ENCODE measurements at regions not wholly inside any gene's neighbourhood (a gene's known extent, or its start where the extent isn't known, plus 50 kb on each side); places are given as distances from the start of the nearest gene placed in this dataset.
"Not testable (repeated sequence)": the region's sequence is repeated elsewhere in the genome, so short reads cannot be mapped to it uniquely, and the experiment has no call there.

- TF ChIP-seq, protein P1, sequence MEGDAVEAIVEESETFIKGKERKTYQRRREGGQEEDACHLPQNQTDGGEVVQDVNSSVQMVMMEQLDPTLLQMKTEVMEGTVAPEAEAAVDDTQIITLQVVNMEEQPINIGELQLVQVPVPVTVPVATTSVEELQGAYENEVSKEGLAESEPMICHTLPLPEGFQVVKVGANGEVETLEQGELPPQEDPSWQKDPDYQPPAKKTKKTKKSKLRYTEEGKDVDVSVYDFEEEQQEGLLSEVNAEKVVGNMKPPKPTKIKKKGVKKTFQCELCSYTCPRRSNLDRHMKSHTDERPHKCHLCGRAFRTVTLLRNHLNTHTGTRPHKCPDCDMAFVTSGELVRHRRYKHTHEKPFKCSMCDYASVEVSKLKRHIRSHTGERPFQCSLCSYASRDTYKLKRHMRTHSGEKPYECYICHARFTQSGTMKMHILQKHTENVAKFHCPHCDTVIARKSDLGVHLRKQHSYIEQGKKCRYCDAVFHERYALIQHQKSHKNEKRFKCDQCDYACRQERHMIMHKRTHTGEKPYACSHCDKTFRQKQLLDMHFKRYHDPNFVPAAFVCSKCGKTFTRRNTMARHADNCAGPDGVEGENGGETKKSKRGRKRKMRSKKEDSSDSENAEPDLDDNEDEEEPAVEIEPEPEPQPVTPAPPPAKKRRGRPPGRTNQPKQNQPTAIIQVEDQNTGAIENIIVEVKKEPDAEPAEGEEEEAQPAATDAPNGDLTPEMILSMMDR (IDR thresholded peaks at IDR 0.05; ENCODE audit: insufficient read depth, low read depth, low read length, missing control alignments) = no peak
- DNase-seq (ENCODE audit: low read depth) = no peak
- no peak overlapping the region for H3K4me3 ChIP-seq (ENCODE audit: low read depth, low read length)
Observed at GRCh38 chr4:189235599-189235998, 705.1 kb upstream of the FRG1 start.

- not testable (repeated sequence) for DNase-seq (ENCODE audit: low read depth); H3K4me3 ChIP-seq (ENCODE audit: low read depth, low read length)
Observed at GRCh38 chr4:189236321-189236720, 704.4 kb upstream of the FRG1 start.

DNA sequence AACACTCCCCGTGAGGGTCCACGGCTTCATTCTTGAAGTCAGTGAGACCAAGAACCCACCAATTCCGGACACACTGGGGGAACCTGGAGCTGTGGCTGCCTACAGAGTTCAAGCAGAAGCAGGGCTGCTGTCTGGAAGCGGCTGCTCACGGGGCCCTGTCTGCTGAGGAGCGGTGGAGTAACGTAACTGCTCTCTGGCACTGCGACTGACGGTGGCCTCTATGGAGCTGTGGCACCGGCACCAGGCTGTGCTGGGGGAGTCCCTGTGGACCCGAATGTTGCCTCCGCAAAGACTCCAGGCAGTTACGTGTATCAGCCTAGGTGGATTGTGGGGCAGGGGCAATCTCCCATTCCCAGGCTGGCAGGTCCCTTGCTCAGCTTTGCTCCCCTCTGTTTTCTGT, 703.3 kb upstream of the FRG1 start:
- TF ChIP-seq, protein P1 (IDR thresholded peaks at IDR 0.05; ENCODE audit: insufficient read depth, low read depth, low read length, missing control alignments) = no peak
- DNase-seq (ENCODE audit: low read depth) = no peak

DNA sequence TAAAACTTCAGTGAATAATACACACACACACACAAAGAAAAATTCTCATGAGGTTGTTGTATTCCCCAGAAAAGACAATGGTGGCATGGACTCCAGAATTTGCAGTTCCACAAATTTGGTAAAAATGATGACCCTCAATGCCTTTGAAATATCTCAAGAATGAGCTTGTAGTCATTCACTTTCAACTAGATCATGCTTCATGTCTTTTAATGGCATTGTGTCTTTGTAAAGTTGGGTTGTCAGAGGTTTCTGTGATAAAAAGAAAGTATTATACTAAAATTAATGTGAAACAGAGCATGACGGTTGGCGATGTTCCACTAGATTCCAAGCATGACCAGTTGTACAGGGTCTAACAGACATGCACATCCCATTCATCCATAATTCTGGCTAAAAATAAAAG, 685.0 kb upstream of the FRG1 start:
- TF ChIP-seq, protein P1 (IDR thresholded peaks at IDR 0.05; ENCODE audit: insufficient read depth, low read depth, low read length, missing control alignments) = no peak
- DNase-seq (ENCODE audit: low read depth) = no peak
- H3K4me3 ChIP-seq (ENCODE audit: low read depth, low read length) = no peak overlapping the region

More for the DNA sequence above, 703.3 kb upstream of the FRG1 start:
- no peak overlapping the region for H3K4me3 ChIP-seq (ENCODE audit: low read depth, low read length)

GRCh38 chr4:189261475-189261874, 679.2 kb upstream of the FRG1 start:
- no peak for DNase-seq (ENCODE audit: low read depth)
- H3K4me3 ChIP-seq (ENCODE audit: low read depth, low read length) = no peak overlapping the region
- TF ChIP-seq, protein P1 (IDR thresholded peaks at IDR 0.05; ENCODE audit: insufficient read depth, low read depth, low read length, missing control alignments) = no peak

DNA sequence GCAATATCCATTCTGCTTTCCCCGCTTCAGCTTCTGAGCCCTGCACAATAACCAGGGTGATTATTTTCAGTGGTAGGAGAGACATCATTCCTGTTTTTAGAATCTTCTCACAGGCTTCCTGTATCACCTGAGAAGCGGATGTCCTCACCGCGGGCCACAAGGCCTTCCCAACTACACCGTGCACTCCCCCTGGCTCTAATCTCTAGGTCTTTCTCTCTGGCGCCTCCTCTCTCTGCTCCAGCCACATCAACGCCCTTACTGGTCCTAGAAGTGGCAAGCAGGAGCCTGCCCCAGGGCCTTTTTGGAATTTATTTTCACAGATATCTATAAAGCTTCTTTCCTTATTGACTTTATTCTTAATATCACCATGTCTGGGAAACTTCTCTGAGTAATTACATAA, 675.2 kb upstream of the FRG1 start:
- no peak for DNase-seq (ENCODE audit: low read depth)
- TF ChIP-seq, protein P1 (IDR thresholded peaks at IDR 0.05; ENCODE audit: insufficient read depth, low read depth, low read length, missing control alignments) = no peak
- H3K4me3 ChIP-seq (ENCODE audit: low read depth, low read length) = no peak overlapping the region

GRCh38 chr4:189267312-189267965, 673.2 kb upstream of the FRG1 start:
- TF ChIP-seq, protein P1 (IDR thresholded peaks at IDR 0.05; ENCODE audit: insufficient read depth, low read depth, low read length, missing control alignments) = no peak
- no peak overlapping the region for H3K4me3 ChIP-seq (ENCODE audit: low read depth, low read length)
- DNase-seq (ENCODE audit: low read depth) = no peak
